Psoas muscle (tissue), 7 donors: ENCODE measurements at regions not wholly inside any gene's neighbourhood (a gene's known extent, or its start where the extent isn't known, plus 50 kb on each side); places are given as distances from the start of the nearest gene placed in this dataset.

Experiments
- ATAC-seq, 4 donors: fragments of 200-7000 bp; cut with Tn5 transposase; one replicate each; pipeline ENCODE4 v1.9.1; 2020; ENCODE audit warnings: moderate library complexity in 3 of 4, mild to moderate bottlenecking in 2 of 4
- DNase-seq, 2 donors: peaks; one replicate each; pipeline ENCODE4 v3.0.0-alpha.2; 2020
- H3K27ac ChIP-seq: fragments of 200-600 bp; one replicate; pipeline ENCODE4 v1.8.0; 2022
- H3K27me3 ChIP-seq, 3 donors: fragments of 200-600 bp in 1 of 3; one replicate each; pipeline versions ENCODE4 v1.6.1 to v1.8.0; 2013 to 2022; ENCODE audit warnings: low read length in 2 of 3, mild to moderate bottlenecking in 2 of 3, moderate library complexity in 1 of 3; ENCODE audit not compliant: insufficient read depth in 3 of 3
- H3K36me3 ChIP-seq, 2 donors: fragments of 200-600 bp in 1 of 2; one replicate each; pipeline versions ENCODE4 v1.6.1 to v1.8.0; 2013 to 2022; ENCODE audit warnings: low read depth in 1 of 2, mild to moderate bottlenecking in 1 of 2, moderate library complexity in 1 of 2; ENCODE audit not compliant: insufficient read depth in 1 of 2
- H3K4me1 ChIP-seq: fragments of 200-600 bp; one replicate; pipeline ENCODE4 v1.8.0; 2022
- H3K4me3 ChIP-seq: fragments of 200-600 bp; one replicate; pipeline ENCODE4 v1.8.0; 2022; ENCODE audit warnings: mild to moderate bottlenecking
- H3K9me3 ChIP-seq: fragments of 200-600 bp; one replicate; pipeline ENCODE4 v1.8.0; 2022
- WGBS, 3 donors: extraction: QIAGEN DNeasy Blood & Tissue Kit; methylation state at CpG; one replicate each; pipeline versions ENCODE4 v1.1.6 to v1.1.7; 2013; 5-methylcytosine and 5-hydroxymethylcytosine counted together
- intact Hi-C, 2 donors: fragments of 100-400 bp; cut with DNase I; formaldehyde crosslinking; loops; one replicate each; pipeline versions ENCODE4 v1.11.0 to v1.14.2; 2022
- TF ChIP-seq, protein P1 (sequence below): fragments of 200-600 bp; IDR thresholded peaks from one replicate; pipeline ENCODE4 v1.8.0; 2022; ENCODE audit warnings: antibody characterized with exemption
- donor health status: healthy with polysubstance abuse.
- donor health status: DM: no; HTN: no; CAD: no; lungs with moderate emphysema.
- donor health status: Bipolar disorder and iron deficiency.
- donor health status: healthy.
- donor health status: DM: yes; HTN: yes; CAD: no.
- donor health status: DM: no; HTN: no; CAD: no.
- donor health status: DM: yes; HTN: yes; CAD: no.

DNA sequence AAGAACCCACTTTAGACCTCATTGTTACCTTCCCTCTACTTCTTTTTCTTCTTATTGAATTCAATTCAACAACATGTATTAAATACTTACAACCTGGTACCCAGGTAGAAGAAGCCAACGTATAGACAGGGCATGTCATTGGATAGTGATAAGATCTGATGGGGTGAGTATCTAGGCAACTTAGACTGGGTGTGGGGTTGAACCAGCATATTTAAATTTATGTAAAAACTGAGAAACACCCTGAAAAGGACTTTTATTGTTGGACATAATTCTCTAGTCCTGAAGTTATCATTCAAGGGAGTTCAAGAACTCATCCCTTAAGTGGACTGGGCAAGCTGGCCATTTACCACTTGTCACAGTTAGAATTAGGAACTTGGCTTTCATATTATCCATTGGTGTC, 139.2 kb downstream of the ZIC5 start:
- ATAC-seq, result no peak
- Histone ChIP-seq H3K4me1 (no peaks in the 10 kb centered on the region), H3K27ac (no peak overlapping the region), H3K4me3 (no peak overlapping the region), H3K27me3 (no peaks in the 10 kb centered on the region), H3K9me3 (no peaks in the 10 kb centered on the region), H3K36me3 (no peaks in the 10 kb centered on the region)
- no peak for DNase-seq
- 88 to 94% (median 91%) methylated on average over 1 of the region's 1 CpG for WGBS, 3 donors
- intact Hi-C loops, result no loop called here
- TF ChIP-seq, protein P1, sequence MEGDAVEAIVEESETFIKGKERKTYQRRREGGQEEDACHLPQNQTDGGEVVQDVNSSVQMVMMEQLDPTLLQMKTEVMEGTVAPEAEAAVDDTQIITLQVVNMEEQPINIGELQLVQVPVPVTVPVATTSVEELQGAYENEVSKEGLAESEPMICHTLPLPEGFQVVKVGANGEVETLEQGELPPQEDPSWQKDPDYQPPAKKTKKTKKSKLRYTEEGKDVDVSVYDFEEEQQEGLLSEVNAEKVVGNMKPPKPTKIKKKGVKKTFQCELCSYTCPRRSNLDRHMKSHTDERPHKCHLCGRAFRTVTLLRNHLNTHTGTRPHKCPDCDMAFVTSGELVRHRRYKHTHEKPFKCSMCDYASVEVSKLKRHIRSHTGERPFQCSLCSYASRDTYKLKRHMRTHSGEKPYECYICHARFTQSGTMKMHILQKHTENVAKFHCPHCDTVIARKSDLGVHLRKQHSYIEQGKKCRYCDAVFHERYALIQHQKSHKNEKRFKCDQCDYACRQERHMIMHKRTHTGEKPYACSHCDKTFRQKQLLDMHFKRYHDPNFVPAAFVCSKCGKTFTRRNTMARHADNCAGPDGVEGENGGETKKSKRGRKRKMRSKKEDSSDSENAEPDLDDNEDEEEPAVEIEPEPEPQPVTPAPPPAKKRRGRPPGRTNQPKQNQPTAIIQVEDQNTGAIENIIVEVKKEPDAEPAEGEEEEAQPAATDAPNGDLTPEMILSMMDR, result no peak

DNA sequence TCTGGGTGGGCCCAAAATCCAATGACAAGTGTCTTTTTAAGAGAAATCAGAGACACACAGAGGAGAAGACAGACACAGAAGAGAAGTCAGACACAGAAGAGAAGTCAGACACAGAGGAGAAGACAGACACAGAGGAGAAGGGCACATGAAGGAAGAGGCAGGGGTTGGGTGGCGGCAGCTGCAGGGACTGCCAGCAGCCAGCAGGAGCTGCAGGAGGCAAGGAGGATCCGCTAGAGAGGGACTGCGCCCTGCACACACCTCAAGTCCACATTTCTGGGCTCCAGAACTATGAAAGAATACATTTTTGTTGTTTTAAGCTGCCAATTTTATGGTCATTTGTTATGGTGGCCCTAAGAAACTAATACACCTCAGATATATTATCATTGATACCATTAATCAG, 140.6 kb downstream of the ZIC5 start:
- Histone ChIP-seq H3K9me3 (no peaks in the 10 kb centered on the region), H3K27me3 (no peaks in the 10 kb centered on the region), H3K4me1 (no peaks in the 10 kb centered on the region), H3K36me3 (no peaks in the 10 kb centered on the region), H3K4me3 (no peak overlapping the region), H3K27ac (no peak overlapping the region)
- 94 to 98% (median 94%) methylated on average over 3 of the region's 3 CpGs for WGBS, 3 donors
- ATAC-seq (no peak), DNase-seq (no peak)
- intact Hi-C loops, result no loop called here
- TF ChIP-seq, protein P1, result no peak

GRCh38 chr13:99829593-99830239, 141.9 kb downstream of the ZIC5 start:
- DNase-seq (no peak), ATAC-seq (no peak)
- H3K4me1 ChIP-seq, result no peaks in the 10 kb centered on the region
- no peak overlapping the region for H3K4me3 ChIP-seq
- no peaks in the 10 kb centered on the region for H3K9me3 ChIP-seq
- WGBS, 3 donors, result 92 to 94% (median 92%) methylated on average over 12 of the region's 12 CpGs
- H3K36me3 ChIP-seq, result no peaks in the 10 kb centered on the region
- TF ChIP-seq, protein P1, result no peak
- H3K27me3 ChIP-seq, result no peaks in the 10 kb centered on the region
- intact Hi-C loops, result no loop called here
- no peak overlapping the region for H3K27ac ChIP-seq

DNA sequence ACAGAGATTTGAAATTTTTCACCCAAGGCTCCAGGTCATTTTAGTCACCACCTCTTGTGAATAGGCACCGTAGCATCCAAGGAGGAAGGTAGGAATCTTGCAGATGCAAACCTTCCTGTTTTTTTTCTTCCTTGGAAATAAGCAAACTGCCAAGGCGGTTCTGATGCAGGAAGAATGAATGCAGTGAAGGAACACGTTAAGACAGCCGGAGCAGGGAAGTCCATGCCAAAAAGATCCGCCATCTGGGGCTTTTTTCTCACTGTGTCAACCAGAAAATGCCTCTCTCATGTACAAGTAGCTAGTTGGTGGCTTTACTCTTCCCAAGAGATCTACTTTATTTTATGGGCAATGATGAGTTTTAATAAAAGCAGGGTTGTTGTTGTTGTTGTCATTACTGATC, 142.4 kb downstream of the ZIC5 start:
- H3K36me3 ChIP-seq, result no peaks in the 10 kb centered on the region
- intact Hi-C loops, result no loop called here
- ATAC-seq (no peak), DNase-seq (no peak)
- no peak overlapping the region for H3K27ac ChIP-seq
- no peak overlapping the region for H3K4me3 ChIP-seq
- H3K27me3 ChIP-seq, result no peaks in the 10 kb centered on the region
- H3K9me3 ChIP-seq, result no peaks in the 10 kb centered on the region
- TF ChIP-seq, protein P1, result no peak
- WGBS, 3 donors, result 76 to 79% (median 78%) methylated on average over 5 of the region's 5 CpGs
- no peaks in the 10 kb centered on the region for H3K4me1 ChIP-seq

DNA sequence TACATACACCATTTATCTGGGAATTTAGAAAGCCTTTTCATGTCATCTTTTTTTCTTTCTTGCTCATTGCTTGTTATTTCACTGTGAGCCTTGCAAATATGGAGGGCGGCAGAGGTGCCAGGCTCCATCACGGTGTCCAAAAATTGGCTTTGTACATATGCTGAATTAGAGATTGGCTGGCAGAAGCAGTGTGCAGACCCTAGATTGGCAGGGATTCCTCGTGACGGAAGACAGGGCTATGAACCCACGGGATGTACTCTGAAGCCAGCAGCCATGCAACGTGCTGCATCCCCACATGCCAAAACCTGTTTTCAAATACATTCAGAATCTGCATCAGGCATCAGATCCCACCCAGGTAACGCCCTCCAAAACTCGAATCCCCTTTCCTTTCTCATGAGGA, 142.8 kb downstream of the ZIC5 start:
- ATAC-seq (no peak), DNase-seq (no peak)
- 67 to 73% (median 70%) methylated on average over 8 of the region's 8 CpGs for WGBS, 3 donors
- Histone ChIP-seq H3K4me3 (no peak overlapping the region), H3K36me3 (no peaks in the 10 kb centered on the region), H3K27me3 (no peaks in the 10 kb centered on the region), H3K9me3 (no peaks in the 10 kb centered on the region), H3K4me1 (no peaks in the 10 kb centered on the region), H3K27ac (no peak overlapping the region)
- intact Hi-C loops, result no loop called here
- TF ChIP-seq, protein P1, result no peak
